Retinal pigment epithelial cell (primary cell): ENCODE measurements at regions not wholly inside any gene's neighbourhood (a gene's known extent, or its start where the extent isn't known, plus 50 kb on each side); places are given as distances from the start of the nearest gene placed in this dataset.

Experiments used
- DNase-seq: peaks from one replicate; pipeline ENCODE4 v3.0.0-alpha.2; 2010; ENCODE audit warnings: low read depth
- H3K4me3 ChIP-seq: 2 replicates; pipeline ENCODE4 v1.5.1; 2011; ENCODE audit warnings: mild to moderate bottlenecking, low read length, control low read depth, moderate library complexity
- CTCF ChIP-seq: conservative IDR thresholded peaks from 2 replicates; pipeline ENCODE4 v1.5.1; 2011; ENCODE audit warnings: low read depth, low read length, control low read depth, inconsistent platforms

DNA sequence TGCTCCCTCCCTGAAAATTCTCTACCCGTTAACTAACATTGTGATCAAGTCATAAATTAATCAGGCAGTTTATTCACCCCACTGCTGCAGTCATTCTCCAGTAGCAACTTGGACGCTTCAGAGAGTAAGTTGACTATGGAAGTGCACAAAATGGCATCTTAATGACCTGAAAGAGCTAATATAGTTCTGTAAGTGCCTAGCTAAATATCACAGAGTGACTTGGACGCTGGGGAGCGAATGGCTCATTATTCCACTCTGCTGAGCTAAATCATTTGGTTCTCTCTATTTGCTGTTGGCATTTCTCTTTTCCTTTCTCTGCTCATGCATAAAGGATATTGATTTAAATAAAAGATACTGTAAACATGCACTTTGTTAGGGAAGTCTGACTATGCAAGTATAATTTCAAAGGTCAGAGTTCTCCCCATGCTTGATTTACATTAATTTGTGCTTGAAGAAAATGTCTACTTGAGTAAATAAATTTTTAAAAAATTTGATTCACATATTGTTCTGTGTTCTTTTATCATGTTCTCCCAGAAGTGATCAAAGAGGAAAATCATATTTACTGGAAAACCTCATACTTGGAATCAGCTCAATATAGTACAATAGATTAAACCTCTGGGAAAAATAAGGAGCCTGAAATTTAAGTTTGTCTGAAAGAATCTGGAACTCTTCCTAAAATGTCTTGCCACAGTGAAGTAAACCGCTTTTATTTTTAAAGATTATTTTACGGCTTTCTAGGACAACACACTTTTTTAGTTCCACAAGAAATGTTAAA is 169.5 kb upstream of the HAPLN1 start:
- DNase-seq: no peak
- H3K4me3 ChIP-seq: no peak overlapping the region
- TF ChIP-seq CTCF: no peak

DNA sequence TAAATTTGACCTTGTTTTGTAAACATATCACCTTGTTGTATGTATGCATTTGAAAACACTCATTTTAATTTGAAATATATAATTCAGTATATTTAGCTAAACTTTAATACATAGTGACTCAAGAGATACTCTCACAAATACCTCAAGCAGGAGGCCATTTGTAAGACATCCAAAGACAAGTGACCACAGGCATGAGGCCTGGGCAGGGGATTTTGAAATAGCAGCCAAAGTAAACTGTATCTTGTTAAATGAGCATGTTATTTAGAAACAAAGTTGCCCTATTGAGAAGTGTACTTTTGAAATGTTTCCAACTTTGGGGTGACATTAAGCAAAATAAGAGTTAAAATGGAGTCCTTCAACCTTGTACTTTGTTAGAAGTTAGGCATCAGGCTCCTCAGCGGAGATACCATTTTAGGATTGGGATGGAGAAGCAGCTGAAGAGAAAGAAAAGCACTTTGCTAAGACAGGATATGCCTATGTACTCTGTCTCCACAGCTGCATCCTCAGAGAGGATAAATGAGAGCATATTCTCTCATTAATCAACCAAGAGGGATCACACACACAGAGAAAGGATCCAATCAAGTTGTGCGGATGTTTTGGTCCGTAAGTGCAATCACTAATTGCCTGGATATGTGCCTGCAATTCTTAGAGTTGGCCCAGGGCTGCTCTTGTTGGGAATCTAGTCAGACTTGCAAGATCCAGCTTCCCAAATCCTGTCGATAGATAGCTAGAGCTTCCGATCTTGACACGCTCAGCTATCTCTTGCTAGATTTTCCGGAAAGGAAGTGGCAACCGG is 157.5 kb upstream of the HAPLN1 start:
- no peak for DNase-seq
- no peak overlapping the region for H3K4me3 ChIP-seq
- TF ChIP-seq CTCF: no peak

- no peak for TF ChIP-seq CTCF
- no peak for DNase-seq
- no peak overlapping the region for H3K4me3 ChIP-seq
These were observed 151.1 kb upstream of the HAPLN1 start for GRCh38 chr5:83871533-83872395.

DNA sequence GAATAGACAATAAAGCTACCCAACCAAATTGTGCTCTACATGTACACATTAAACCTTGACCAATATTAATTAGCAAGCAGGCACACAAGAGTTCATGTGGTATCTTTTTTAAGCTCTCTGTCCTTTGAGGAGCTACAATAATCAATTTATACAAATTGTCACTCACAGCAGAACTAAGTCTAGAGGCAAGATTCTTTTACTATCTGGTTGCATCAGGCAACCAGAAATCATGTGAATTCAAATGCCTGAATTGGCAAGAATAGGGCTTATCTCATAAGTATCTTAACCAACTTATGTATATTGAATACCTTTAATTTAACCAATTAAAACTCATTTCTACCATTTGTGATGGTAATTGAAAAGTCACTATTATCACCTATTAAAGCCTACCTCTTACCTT is 145.5 kb upstream of the HAPLN1 start:
- no peak overlapping the region for H3K4me3 ChIP-seq
- TF ChIP-seq CTCF: no peak
- no peak for DNase-seq

DNA sequence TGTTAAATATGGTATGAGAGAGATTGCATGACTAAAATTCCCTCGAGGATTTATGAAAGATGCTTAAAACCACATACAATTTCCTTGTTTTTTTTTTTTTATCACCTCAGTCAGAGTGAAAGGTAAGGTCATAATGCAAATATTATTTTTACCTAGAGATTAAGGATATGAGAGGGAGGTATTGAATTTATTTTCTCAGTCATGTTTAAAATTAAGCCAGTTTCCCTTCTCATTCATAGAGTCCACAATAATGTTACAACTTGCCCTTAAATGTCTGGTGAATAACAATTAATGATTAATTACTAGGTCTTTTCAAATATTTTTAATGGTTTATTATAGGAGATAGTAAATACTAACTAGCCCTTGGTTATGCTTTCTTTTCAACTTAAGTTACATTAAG is 144.9 kb upstream of the HAPLN1 start:
- no peak overlapping the region for H3K4me3 ChIP-seq
- no peak for DNase-seq
- TF ChIP-seq CTCF: no peak

GRCh38 chr5:83864652-83865051 is 144.0 kb upstream of the HAPLN1 start:
- DNase-seq: no peak
- no peak overlapping the region for H3K4me3 ChIP-seq
- no peak for TF ChIP-seq CTCF
